Neural cell (in vitro differentiated cells): ENCODE measurements at regions not wholly inside any gene's neighbourhood (a gene's known extent, or its start where the extent isn't known, plus 50 kb on each side); places are given as distances from the start of the nearest gene placed in this dataset.

Source experiments
- H2AFZ ChIP-seq: fragments of 200-600, 300-800 bp; sonication (generic), shearing (Covaris generic); 2 replicates; pipeline ENCODE4 v1.6.0; 2014; ENCODE audit warnings: low read depth, mild to moderate bottlenecking, antibody characterized with exemption, low read length, moderate library complexity
- H3F3A ChIP-seq: fragments of 200-600 bp; shearing (Covaris generic); 2 replicates; pipeline ENCODE4 v1.6.1; 2016; ENCODE audit warnings: mild to moderate bottlenecking, moderate library complexity, mixed read lengths, antibody characterized with exemption, low read length; ENCODE audit not compliant: insufficient read depth, poor library complexity, severe bottlenecking
- H3K27ac ChIP-seq: fragments of 200-600, 300-800 bp; sonication (generic), shearing (Covaris generic); 2 replicates; pipeline ENCODE4 v1.5.1; 2014; ENCODE audit warnings: mild to moderate bottlenecking, low read length, moderate library complexity
- H3K27me3 ChIP-seq: fragments of 300-800, 200-600 bp; sonication (generic), shearing (Covaris generic); 2 replicates; pipeline ENCODE4 v1.6.0; 2014; ENCODE audit warnings: mild to moderate bottlenecking, low read depth, low read length, moderate library complexity; ENCODE audit not compliant: insufficient read depth
- H3K36me3 ChIP-seq: fragments of 300-800, 200-600 bp; sonication (generic), shearing (Covaris generic); 2 replicates; pipeline ENCODE4 v1.5.1; 2014; ENCODE audit warnings: mild to moderate bottlenecking, antibody characterized with exemption, low read length, moderate library complexity; ENCODE audit not compliant: insufficient read depth
- H3K4me2 ChIP-seq: fragments of 300-800, 200-600 bp; sonication (generic), shearing (Covaris generic); 2 replicates; pipeline ENCODE4 v1.6.0; 2014; ENCODE audit warnings: mild to moderate bottlenecking, low read length
- H3K4me3 ChIP-seq: fragments of 300-800, 200-600 bp; sonication (generic), shearing (Covaris generic); 2 replicates; pipeline ENCODE4 v1.5.1; 2014; ENCODE audit warnings: mild to moderate bottlenecking, low read length, moderate library complexity
- H3K79me2 ChIP-seq: fragments of 200-600 bp; shearing (Covaris generic); replicated peaks from 2 replicates; pipeline ENCODE4 v1.6.0; 2014; ENCODE audit warnings: mild to moderate bottlenecking, low read length, moderate library complexity; ENCODE audit not compliant: insufficient read depth
- H3K9ac ChIP-seq: fragments of 300-800, 200-600 bp; sonication (generic), shearing (Covaris generic); 2 replicates; pipeline ENCODE4 v1.6.1; 2016; ENCODE audit warnings: mild to moderate bottlenecking, low read length, mixed read lengths
- H3K9me2 ChIP-seq: fragments of 200-600 bp; shearing (Covaris generic); 2 replicates; pipeline ENCODE4 v1.6.1; 2016; ENCODE audit warnings: mild to moderate bottlenecking, low read length, mixed read lengths; ENCODE audit not compliant: insufficient read depth
- H3K9me3 ChIP-seq: fragments of 200-600, 300-800 bp; sonication (generic), shearing (Covaris generic); 2 replicates; pipeline ENCODE4 v1.6.1; 2016; ENCODE audit warnings: mild to moderate bottlenecking, mixed run types, low read length, moderate library complexity, mixed read lengths
- H4K20me1 ChIP-seq: fragments of 200-600 bp; shearing (Covaris generic); 2 replicates; pipeline ENCODE4 v1.6.1; 2016; ENCODE audit warnings: mild to moderate bottlenecking, mixed run types; ENCODE audit not compliant: insufficient read depth
- CTCF ChIP-seq: fragments of 450-650 bp; IDR thresholded peaks from 2 replicates; pipeline ENCODE4 v1.5.1; 2014; ENCODE audit warnings: antibody characterized with exemption, mild to moderate bottlenecking, moderate library complexity; ENCODE audit not compliant: poor library complexity, severe bottlenecking
- EP300 ChIP-seq: fragments of 450-650 bp; conservative IDR thresholded peaks from 2 replicates; pipeline ENCODE4 v1.6.1; 2014; ENCODE audit warnings: antibody characterized with exemption, mild to moderate bottlenecking, moderate library complexity; ENCODE audit not compliant: poor library complexity, severe bottlenecking
- EZH2 ChIP-seq: fragments of 200-600, 300-800 bp; shearing (Covaris generic), sonication (generic); IDR thresholded peaks from 2 replicates; pipeline ENCODE4 v1.6.1; 2014; ENCODE audit warnings: antibody characterized with exemption, low read length, borderline replicate concordance, mild to moderate bottlenecking; ENCODE audit not compliant: insufficient read depth, poor library complexity, severe bottlenecking
- MXI1 ChIP-seq: fragments of 450-650 bp; conservative IDR thresholded peaks from 2 replicates; pipeline ENCODE4 v1.6.1; 2014; ENCODE audit warnings: antibody characterized with exemption, mild to moderate bottlenecking; ENCODE audit not compliant: poor library complexity, severe bottlenecking
- POLR2AphosphoS5 ChIP-seq: IDR thresholded peaks from 2 replicates; pipeline ENCODE4 v1.6.1; 2012
- RAD21 ChIP-seq: fragments of 450-650 bp; conservative IDR thresholded peaks from 2 replicates; pipeline ENCODE4 v1.6.1; 2014; ENCODE audit warnings: antibody characterized with exemption, mild to moderate bottlenecking, moderate library complexity
- REST ChIP-seq: IDR thresholded peaks from 2 replicates; pipeline ENCODE4 v1.6.1; 2012; ENCODE audit warnings: borderline replicate concordance
- SMC3 ChIP-seq: fragments of 450-650 bp; conservative IDR thresholded peaks from 2 replicates; pipeline ENCODE4 v1.6.1; 2014; ENCODE audit warnings: antibody characterized with exemption, mild to moderate bottlenecking, moderate library complexity; ENCODE audit not compliant: poor library complexity
- TAF1 ChIP-seq: IDR thresholded peaks from 2 replicates; pipeline ENCODE4 v1.6.1; 2012; ENCODE audit warnings: low read depth

GRCh38 chr20:41782730-41783406 lies 164.7 kb upstream of the CHD6 start:
- TF ChIP-seq MXI1 (no peak), CTCF (no peak), POLR2AphosphoS5 (no peak), REST (no peak), SMC3 (no peak), RAD21 (no peak), EZH2 (no peak), EP300 (no peak), TAF1 (no peak)
- no peaks in the 10 kb centered on the region for H3K36me3 ChIP-seq
- H3K4me3 ChIP-seq, result no peak overlapping the region
- no peak overlapping the region for H2AFZ ChIP-seq
- no peak overlapping the region for H3K9ac ChIP-seq
- H3K27ac ChIP-seq, result peak overlapping the region; percentile 30
- no peaks in the 10 kb centered on the region for H3K79me2 ChIP-seq
- no peaks in the 10 kb centered on the region for H3F3A ChIP-seq
- H3K4me2 ChIP-seq, result no peak overlapping the region
- peaks cover 13% of the 10 kb centered on the region for H3K27me3 ChIP-seq
- no peaks in the 10 kb centered on the region for H4K20me1 ChIP-seq
- no peaks in the 10 kb centered on the region for H3K9me2 ChIP-seq
- no peaks in the 10 kb centered on the region for H3K9me3 ChIP-seq

GRCh38 chr20:41782255-41782654 lies 164.1 kb upstream of the CHD6 start:
- Histone ChIP-seq H3K9me3 (no peaks in the 10 kb centered on the region), H4K20me1 (no peaks in the 10 kb centered on the region), H3K27me3 (peaks cover 13% of the 10 kb centered on the region), H3K9ac (no peak overlapping the region), H3K4me2 (no peak overlapping the region), H3F3A (no peaks in the 10 kb centered on the region), H2AFZ (no peak overlapping the region), H3K27ac (peak overlapping the region; percentile 30), H3K4me3 (peak overlapping the region; percentile 20), H3K9me2 (no peaks in the 10 kb centered on the region), H3K36me3 (no peaks in the 10 kb centered on the region), H3K79me2 (no peaks in the 10 kb centered on the region)
- TF ChIP-seq EP300 (peak; percentile 79), POLR2AphosphoS5 (peak; percentile 72), CTCF (no peak), REST (peak; percentile 92), RAD21 (no peak)
